ENCODE measurements at regions not wholly inside any gene's neighbourhood (a gene's known extent, or its start where the extent isn't known, plus 50 kb on each side); places are given as distances from the start of the nearest gene placed in this dataset.

- Histone ChIP-seq H3K36me3 (no peaks in the 10 kb centered on the region), H3K4me3 (no peak overlapping the region), H3K9me3 (no peaks in the 10 kb centered on the region), H3K27me3 (no peaks in the 10 kb centered on the region), H3K4me1 (no peaks in the 10 kb centered on the region), H3K27ac (no peak overlapping the region)
- intact Hi-C loops (cut with DNase I), result no loop called here
- ATAC-seq, result no peak
- DNase-seq, result no peak
- TF ChIP-seq CTCF (IDR thresholded peaks at IDR 0.05), result no peak
Measured at GRCh38 chr6:92169506-92169905, 1249.9 kb downstream of the EPHA7 start.

- ATAC-seq (no peak), DNase-seq (no peak)
- H3K4me1 ChIP-seq, result no peaks in the 10 kb centered on the region
- H3K4me3 ChIP-seq, result no peak overlapping the region
- H3K9me3 ChIP-seq, result no peaks in the 10 kb centered on the region
- no peaks in the 10 kb centered on the region for H3K27me3 ChIP-seq
- H3K36me3 ChIP-seq, result no peaks in the 10 kb centered on the region
- TF ChIP-seq CTCF (IDR thresholded peaks at IDR 0.05), result no peak
- H3K27ac ChIP-seq, result no peak overlapping the region
- intact Hi-C loops (cut with DNase I), result no loop called here
Measured at GRCh38 chr6:92166666-92167065, 1252.7 kb downstream of the EPHA7 start.

- no peak for ATAC-seq
- no peaks in the 10 kb centered on the region for H3K4me1 ChIP-seq
- no peaks in the 10 kb centered on the region for H3K9me3 ChIP-seq
- no peak overlapping the region for H3K27ac ChIP-seq
- H3K4me3 ChIP-seq, result no peak overlapping the region
- intact Hi-C loops (cut with DNase I), result no loop called here
- no peaks in the 10 kb centered on the region for H3K36me3 ChIP-seq
- TF ChIP-seq CTCF (IDR thresholded peaks at IDR 0.05), result no peak
- no peak for DNase-seq
- H3K27me3 ChIP-seq, result no peaks in the 10 kb centered on the region
Measured at GRCh38 chr6:92161953-92162352, 1257.4 kb downstream of the EPHA7 start.

- H3K27ac ChIP-seq, result no peak overlapping the region
- no peaks in the 10 kb centered on the region for H3K36me3 ChIP-seq
- DNase-seq, result no peak
- no peak for ATAC-seq
- intact Hi-C loops (cut with DNase I), result no loop called here
- TF ChIP-seq CTCF (IDR thresholded peaks at IDR 0.05), result no peak
- no peaks in the 10 kb centered on the region for H3K4me1 ChIP-seq
- H3K9me3 ChIP-seq, result no peaks in the 10 kb centered on the region
- H3K4me3 ChIP-seq, result no peak overlapping the region
- H3K27me3 ChIP-seq, result no peaks in the 10 kb centered on the region
Measured at GRCh38 chr6:92160226-92160625, 1259.1 kb downstream of the EPHA7 start.

- DNase-seq, result no peak
- intact Hi-C loops (cut with DNase I), result no loop called here
- TF ChIP-seq CTCF (IDR thresholded peaks at IDR 0.05), result no peak
Measured at GRCh38 chr6:92159046-92159445, 1260.3 kb downstream of the EPHA7 start.

GRCh38 chr6:92150553-92150952 is 1268.8 kb downstream of the EPHA7 start:
- Histone ChIP-seq H3K9me3 (no peaks in the 10 kb centered on the region), H3K27me3 (no peaks in the 10 kb centered on the region), H3K4me1 (no peaks in the 10 kb centered on the region), H3K36me3 (no peaks in the 10 kb centered on the region), H3K27ac (no peak overlapping the region), H3K4me3 (no peak overlapping the region)
- ATAC-seq (no peak), DNase-seq (no peak)
- no peak for TF ChIP-seq CTCF (IDR thresholded peaks at IDR 0.05)
- intact Hi-C loops (cut with DNase I), result no loop called here

More at GRCh38 chr6:92159046-92159445, 1260.3 kb downstream of the EPHA7 start:
- Histone ChIP-seq H3K4me3 (no peak overlapping the region), H3K9me3 (no peaks in the 10 kb centered on the region), H3K36me3 (no peaks in the 10 kb centered on the region), H3K27me3 (no peaks in the 10 kb centered on the region), H3K4me1 (no peaks in the 10 kb centered on the region), H3K27ac (no peak overlapping the region)
- ATAC-seq, result no peak

Measured in upper lobe of right lung (tissue), 1 donor.